GM23338 (cell line): ENCODE measurements at regions not wholly inside any gene's neighbourhood (a gene's known extent, or its start where the extent isn't known, plus 50 kb on each side); places are given as distances from the start of the nearest gene placed in this dataset.

ENCODE experiments used
- ATAC-seq: fragments of 200-7000 bp; cut with Tn5 transposase; 3 replicates; pipeline ENCODE4 v1.9.1; 2020
- DNase-seq: peaks from one replicate; pipeline ENCODE4 v3.0.0-alpha.2; 2015; ENCODE audit warnings: low spot score
- H2AFZ ChIP-seq: fragments of 200-600 bp; sonication (generic); 2 replicates; pipeline ENCODE4 v1.8.0; 2016; ENCODE audit warnings: antibody characterized with exemption, mild to moderate bottlenecking, moderate library complexity
- H3F3A ChIP-seq: fragments of 200-600 bp; sonication (generic); replicated peaks from 2 replicates; pipeline ENCODE4 v1.8.0; 2017; ENCODE audit warnings: antibody characterized with exemption, mixed run types, low read depth
- H3K27ac ChIP-seq: fragments of 200-600 bp; sonication (generic); 2 replicates; pipeline ENCODE4 v1.6.1; 2016; ENCODE audit warnings: low read depth
- H3K27me3 ChIP-seq: fragments of 200-600 bp; sonication (generic); 2 replicates; pipeline ENCODE4 v1.8.0; 2016; ENCODE audit warnings: mild to moderate bottlenecking, mixed run types, moderate library complexity; ENCODE audit not compliant: insufficient read depth
- H3K36me3 ChIP-seq: fragments of 200-600 bp; sonication (generic); 2 replicates; pipeline ENCODE4 v1.8.0; 2016; ENCODE audit warnings: mild to moderate bottlenecking; ENCODE audit not compliant: insufficient read depth
- H3K4me1 ChIP-seq: fragments of 200-600 bp; sonication (generic); 2 replicates; pipeline ENCODE4 v1.8.0; 2016; ENCODE audit warnings: mild to moderate bottlenecking, moderate library complexity; ENCODE audit not compliant: insufficient read depth
- H3K4me2 ChIP-seq: fragments of 200-600 bp; sonication (generic); 2 replicates; pipeline ENCODE4 v1.7.1; 2017; ENCODE audit warnings: mixed run types
- H3K4me3 ChIP-seq: fragments of 200-600 bp; sonication (generic); 2 replicates; pipeline ENCODE4 v1.6.1; 2016; ENCODE audit warnings: mixed run types
- H3K79me2 ChIP-seq: fragments of 200-600 bp; sonication (generic); replicated peaks from 2 replicates; pipeline ENCODE4 v1.8.0; 2017; ENCODE audit warnings: mild to moderate bottlenecking; ENCODE audit not compliant: insufficient read depth
- H3K9me2 ChIP-seq: fragments of 200-600 bp; sonication (generic); 2 replicates; pipeline ENCODE4 v1.8.0; 2017; ENCODE audit not compliant: insufficient read depth
- H4K20me1 ChIP-seq: fragments of 200-600 bp; sonication (generic); replicated peaks from 2 replicates; pipeline ENCODE4 v1.8.0; 2017; ENCODE audit warnings: mild to moderate bottlenecking; ENCODE audit not compliant: insufficient read depth
- H3K27ac Mint-ChIP-seq: 2 replicates; pipeline ENCODE4 v1.8.0; 2020; ENCODE audit warnings: inconsistent platforms, mild to moderate bottlenecking, moderate library complexity, mixed read lengths
- H3K27me3 Mint-ChIP-seq: 3 replicates; pipeline ENCODE4 v1.8.0; 2022; ENCODE audit warnings: low read depth, mild to moderate bottlenecking, moderate library complexity, mixed read lengths, inconsistent platforms; ENCODE audit not compliant: insufficient read depth, poor library complexity
- H3K36me3 Mint-ChIP-seq: 3 replicates; pipeline ENCODE4 v1.8.0; 2021; ENCODE audit warnings: low read depth, mild to moderate bottlenecking, inconsistent platforms, moderate library complexity, mixed read lengths
- H3K4me1 Mint-ChIP-seq: 3 replicates; pipeline ENCODE4 v1.8.0; 2020; ENCODE audit warnings: mild to moderate bottlenecking, inconsistent platforms, mixed read lengths
- H3K4me3 Mint-ChIP-seq: 3 replicates; pipeline ENCODE4 v1.8.0; 2021; ENCODE audit warnings: moderate library complexity, mild to moderate bottlenecking, inconsistent platforms, mixed read lengths
- H3K9me3 Mint-ChIP-seq: 3 replicates; pipeline ENCODE4 v1.8.0; 2020; ENCODE audit warnings: moderate library complexity, mild to moderate bottlenecking, inconsistent platforms, mixed read lengths
- ETS1 ChIP-seq: IDR thresholded peaks from 2 replicates; pipeline ENCODE4 v1.6.1; 2016; ENCODE audit warnings: antibody characterized with exemption
- EZH2 ChIP-seq: fragments of 200-600 bp; sonication (generic); IDR thresholded peaks from one replicate; pipeline ENCODE4 v1.8.0; 2017; ENCODE audit warnings: antibody characterized with exemption, mild to moderate bottlenecking, low read depth; ENCODE audit not compliant: unreplicated experiment
- NANOG ChIP-seq: IDR thresholded peaks from 2 replicates; pipeline ENCODE4 v1.6.1; 2016; ENCODE audit warnings: antibody characterized with exemption, borderline replicate concordance
- REST ChIP-seq: IDR thresholded peaks from one replicate; pipeline ENCODE4 v1.6.1; 2018; ENCODE audit warnings: antibody characterized with exemption; ENCODE audit not compliant: unreplicated experiment
- STAT1 ChIP-seq: IDR thresholded peaks from one replicate; pipeline ENCODE4 v1.6.1; 2016; ENCODE audit warnings: antibody characterized with exemption; ENCODE audit not compliant: unreplicated experiment
- ZNF114 ChIP-seq: fragments of 250-450 bp; sonication (Bioruptor Pico); IDR thresholded peaks from 2 replicates; pipeline ENCODE4 v1.5.0; 2020; ENCODE audit warnings: mild to moderate bottlenecking, moderate library complexity

GRCh38 chr20:22825546-22825945 lies 209.6 kb upstream of the SSTR4 start (continued):
- no peak for TF ChIP-seq REST

GRCh38 chr20:22826306-22827230 lies 208.5 kb upstream of the SSTR4 start:
- Histone ChIP-seq H4K20me1 (no peaks in the 10 kb centered on the region), H3K27me3 (no peaks in the 10 kb centered on the region), H3F3A (no peaks in the 10 kb centered on the region), H3K4me1 (no peaks in the 10 kb centered on the region), H3K9me2 (no peaks in the 10 kb centered on the region), H3K4me2 (no peak overlapping the region), H2AFZ (no peak overlapping the region), H3K4me3 (no peak overlapping the region), H3K27ac (no peak overlapping the region), H3K79me2 (no peaks in the 10 kb centered on the region), H3K36me3 (no peaks in the 10 kb centered on the region)
- DNase-seq (no peak), ATAC-seq (no peak)
- Mint-ChIP-seq H3K4me3 (no peak overlapping the region), H3K4me1 (no peaks in the 10 kb centered on the region), H3K36me3 (no peaks in the 10 kb centered on the region), H3K9me3 (no peaks in the 10 kb centered on the region; the same call in 2 of the 3 replicates), H3K27ac (no peak overlapping the region), H3K27me3 (no peaks in the 10 kb centered on the region)
- TF ChIP-seq ZNF114 (CRISPR knock-in tag): no peak
- TF ChIP-seq NANOG: no peak
- TF ChIP-seq REST: no peak
- TF ChIP-seq STAT1: no peak
- no peak for TF ChIP-seq ETS1
- no peak for TF ChIP-seq EZH2
